RPMI7951 (cell line): ENCODE measurements at regions not wholly inside any gene's neighbourhood (a gene's known extent, or its start where the extent isn't known, plus 50 kb on each side); places are given as distances from the start of the nearest gene placed in this dataset.

Source experiments
- DNase-seq: peaks from one replicate; pipeline ENCODE4 v3.0.0-alpha.2; 2012; ENCODE audit warnings: low read depth

DNA sequence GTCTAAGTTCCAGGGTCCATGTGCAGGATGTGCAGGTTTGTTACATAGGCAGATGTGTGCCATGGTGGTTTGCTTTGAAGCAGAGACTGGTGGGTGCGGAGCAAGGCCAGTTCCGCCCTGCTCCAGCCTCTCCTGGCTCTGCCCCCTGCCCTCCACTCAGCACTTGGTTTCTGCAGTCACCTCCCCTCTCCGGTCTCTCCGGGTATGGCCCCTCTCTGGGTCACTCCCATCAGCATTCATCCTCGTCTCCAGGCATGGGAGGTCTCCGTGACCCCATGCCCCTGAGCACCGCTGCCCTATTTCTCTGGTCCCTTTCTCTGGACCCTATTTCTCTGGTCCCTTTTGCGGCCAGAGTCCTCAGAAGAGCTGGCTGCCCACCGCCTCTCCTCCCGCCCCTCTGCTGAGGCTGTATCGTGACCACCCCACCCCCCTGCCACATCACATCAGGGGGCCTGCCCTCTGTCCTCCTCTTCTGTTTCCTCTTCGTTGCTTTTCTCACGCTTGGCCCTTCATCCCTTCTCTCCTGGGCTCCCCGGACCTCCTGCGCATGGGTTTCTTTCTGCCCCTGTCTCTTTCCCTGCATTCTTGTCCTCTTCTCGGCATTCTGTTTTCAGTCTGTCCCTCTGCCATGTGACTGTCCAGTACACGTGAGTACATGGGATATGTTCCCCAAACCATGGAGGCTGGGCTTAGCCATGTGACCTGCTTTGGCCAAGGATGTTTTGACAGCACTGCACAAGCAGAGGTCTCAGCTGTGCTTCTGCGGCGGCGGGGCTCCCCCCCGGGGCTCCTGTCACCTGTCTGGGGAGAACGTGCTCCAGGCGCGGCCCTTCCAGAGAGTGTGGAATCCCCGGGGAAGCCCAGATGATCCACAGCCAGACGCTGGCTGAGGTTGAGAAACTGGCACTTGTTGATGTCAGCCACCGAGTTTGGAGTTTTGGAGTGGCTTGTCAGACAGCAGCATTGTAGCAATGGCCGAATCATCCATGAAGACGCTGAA lies 54.4 kb upstream of the C1orf174 start:
- no peak for DNase-seq

DNA sequence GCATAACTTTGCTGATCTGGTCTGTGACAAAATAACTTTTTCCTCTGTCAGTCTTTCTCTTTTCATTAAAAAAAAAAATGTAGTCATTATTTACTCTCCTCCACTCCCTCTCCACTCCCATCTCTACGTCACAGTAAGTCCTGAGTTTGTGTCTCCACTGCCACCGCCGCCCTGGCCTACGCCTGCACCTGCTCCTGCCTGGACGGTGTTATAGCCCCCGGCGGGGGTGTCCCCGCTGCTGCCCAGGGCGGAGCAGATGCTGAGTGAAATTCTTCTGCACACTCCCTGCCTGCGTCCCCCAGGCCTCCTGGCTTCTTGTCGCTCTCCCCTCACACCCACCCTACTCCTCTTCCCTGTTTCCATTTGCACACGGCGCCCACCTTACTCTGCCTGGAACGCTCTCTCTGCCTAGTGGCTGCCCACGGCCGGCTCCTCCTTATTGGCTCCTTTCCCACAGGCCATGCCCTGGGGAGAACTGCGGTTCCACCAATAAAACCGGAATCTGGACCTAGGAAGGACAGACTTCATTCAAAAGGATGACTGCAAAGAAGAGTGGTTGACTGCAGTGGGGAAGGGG lies 55.2 kb upstream of the C1orf174 start:
- no peak for DNase-seq

DNA sequence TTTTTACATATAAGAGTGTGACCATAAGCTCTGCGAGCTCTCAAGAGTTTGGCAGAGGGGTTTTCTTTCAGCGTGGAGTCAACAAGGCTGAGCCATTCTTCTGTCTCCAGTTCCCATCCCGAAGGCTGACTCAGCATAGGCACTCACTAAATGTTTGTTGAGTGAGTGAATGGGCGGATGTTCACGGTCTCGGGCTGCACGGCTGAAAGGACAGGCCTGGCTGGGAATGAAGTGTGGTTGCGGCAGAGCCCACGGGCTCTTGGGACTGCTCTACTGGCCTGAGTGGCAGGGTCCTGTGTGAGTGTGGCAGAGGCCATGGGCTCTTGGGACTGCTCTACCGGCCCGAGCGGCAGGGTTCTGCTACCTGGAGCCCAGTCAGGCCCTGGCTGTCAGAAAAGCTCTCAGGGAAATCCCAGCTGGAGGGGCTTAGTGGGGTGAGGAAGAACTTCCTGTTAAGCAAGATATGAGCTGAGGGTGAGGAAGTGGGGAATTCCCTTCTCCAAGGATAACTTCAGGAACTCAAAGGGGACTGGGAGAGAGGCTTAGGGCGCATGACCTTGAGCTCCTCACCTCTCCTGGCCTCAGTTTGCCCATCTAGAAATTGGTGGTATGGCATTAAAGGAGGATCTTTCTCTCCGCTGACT lies 56.6 kb upstream of the C1orf174 start:
- peak; percentile 24 for DNase-seq

DNA sequence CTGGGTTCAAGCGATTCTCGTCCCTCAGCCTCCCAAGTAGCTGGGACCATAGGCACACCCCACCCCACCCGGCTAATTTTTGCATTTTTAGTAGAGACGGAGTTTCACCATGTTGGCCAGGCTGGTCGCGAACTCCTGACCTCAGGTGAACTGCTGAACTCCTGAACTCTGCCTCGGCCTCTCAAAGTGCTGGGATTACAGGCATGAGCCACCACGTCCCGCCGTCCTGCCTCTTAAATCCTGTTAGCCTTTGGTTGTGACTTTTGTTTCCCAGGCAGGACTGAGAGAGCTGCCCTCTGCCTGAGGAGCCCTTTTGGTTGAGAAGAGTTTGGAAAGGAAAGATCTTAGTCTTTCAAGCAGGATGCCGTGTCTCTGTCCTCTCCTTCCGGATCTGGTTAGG lies 59.3 kb upstream of the C1orf174 start:
- DNase-seq = no peak

DNA sequence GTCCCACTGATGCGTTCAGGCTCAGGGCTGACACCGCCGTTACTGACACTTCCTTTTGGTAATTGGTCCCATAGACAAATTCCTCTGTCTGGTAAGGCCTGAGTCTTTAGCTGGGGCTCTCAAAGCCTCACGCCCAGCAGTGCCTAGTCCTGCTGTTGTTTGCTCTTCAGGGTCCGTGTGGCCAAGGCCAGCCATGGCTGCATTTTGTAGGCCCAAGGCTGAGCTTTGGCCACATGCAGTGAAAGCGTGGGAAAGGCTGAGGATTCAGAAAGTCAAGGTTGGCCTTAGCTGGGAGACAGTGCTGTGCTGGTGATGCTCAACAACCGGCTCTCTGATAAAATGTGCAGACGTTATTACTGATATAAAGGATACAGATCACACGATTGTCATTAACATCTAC lies 63.5 kb upstream of the C1orf174 start:
- no peak for DNase-seq

DNA sequence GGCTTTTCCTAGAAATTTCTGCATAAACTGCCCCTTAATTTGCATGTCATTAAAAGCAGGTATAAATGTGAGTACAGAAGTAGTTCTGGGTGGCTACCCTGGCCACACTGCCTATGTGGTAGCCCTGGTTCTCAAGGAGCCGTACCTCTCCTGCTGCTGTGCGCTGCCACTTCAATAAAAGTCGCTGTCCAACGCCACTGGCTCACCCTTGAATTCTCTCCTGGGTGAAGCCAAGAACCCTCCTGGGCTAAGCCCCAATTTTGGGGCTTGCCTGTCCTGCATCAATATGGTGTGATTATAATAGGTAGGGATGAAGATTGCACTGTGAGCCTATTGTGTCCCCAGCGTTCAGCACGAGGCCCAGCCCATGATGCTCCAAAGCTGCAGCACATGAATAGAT lies 65.6 kb upstream of the C1orf174 start:
- DNase-seq = no peak

DNA sequence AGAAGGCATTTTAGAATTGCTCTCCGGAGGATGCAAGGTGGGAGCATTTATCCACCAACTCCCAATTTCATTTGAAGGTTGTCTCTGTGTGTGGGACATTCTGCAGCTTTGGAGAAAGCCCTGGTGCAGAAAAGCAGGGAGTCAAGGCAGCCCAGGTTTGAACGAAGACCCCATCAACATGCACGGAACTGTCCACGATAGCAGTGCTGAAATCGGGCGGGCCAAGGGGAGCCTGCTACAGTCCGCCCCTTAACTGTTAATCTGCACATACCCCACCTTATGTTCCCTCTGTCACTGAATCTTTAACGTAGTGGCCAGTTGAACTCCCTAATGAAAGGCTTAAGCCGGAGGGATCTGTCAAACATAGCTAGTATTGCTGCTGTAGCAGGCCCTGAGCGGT lies 68.8 kb upstream of the C1orf174 start:
- no peak for DNase-seq

DNA sequence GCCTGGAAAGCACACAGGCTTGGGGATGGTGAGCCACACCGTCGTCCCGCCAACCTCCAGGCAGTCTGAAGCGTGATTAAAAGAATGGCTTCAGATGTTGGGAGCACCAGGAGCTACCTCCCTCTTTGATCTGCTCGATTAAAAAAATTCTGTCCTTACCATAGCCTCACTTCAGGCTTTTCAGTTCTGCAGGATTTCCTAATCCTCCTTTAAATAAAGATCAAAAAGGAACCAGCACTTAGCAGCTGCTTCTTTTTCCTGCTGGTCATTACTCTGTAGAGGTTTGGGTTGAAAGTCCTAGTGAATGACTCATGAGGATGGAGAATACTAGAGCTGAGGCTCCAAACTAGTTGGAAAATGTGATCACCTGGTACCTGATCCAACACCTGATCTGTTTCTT lies 71.9 kb upstream of the C1orf174 start:
- DNase-seq = no peak

DNA sequence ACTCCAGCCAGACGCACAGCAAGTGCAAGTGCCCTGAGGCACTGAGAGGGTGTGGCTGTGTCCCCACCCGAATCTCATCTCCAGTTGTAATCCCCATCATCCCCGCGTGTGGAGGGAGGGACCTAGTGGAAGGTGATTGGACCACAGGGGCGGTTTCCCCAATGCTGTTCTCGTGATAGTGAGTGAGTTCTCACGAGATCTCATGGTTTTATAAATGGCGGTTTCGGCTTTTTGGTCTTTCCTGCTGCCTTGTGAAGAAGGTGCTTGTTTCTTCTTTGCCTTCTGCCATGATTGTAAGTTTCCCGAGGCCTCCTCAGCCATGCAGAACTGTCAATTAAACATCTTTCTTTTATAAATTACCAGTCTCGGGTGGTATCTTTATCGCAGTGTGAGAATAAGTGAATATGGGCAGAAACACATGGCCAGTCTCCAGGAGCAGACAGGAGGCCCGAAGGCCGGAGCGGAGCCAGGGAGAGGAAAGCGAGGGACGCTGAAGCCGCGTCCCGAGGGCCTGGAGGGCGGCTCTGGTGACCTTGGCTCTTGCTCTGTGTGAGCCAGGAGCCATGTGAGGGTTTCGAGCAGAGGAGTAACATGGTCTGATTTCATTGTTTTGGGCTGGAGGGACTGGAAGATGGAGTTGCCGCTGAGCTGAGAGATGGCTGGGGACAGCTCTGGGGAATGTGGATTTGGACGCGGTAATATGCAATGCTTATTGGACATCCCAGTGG lies 76.0 kb upstream of the C1orf174 start:
- peak; percentile 18 for DNase-seq

DNA sequence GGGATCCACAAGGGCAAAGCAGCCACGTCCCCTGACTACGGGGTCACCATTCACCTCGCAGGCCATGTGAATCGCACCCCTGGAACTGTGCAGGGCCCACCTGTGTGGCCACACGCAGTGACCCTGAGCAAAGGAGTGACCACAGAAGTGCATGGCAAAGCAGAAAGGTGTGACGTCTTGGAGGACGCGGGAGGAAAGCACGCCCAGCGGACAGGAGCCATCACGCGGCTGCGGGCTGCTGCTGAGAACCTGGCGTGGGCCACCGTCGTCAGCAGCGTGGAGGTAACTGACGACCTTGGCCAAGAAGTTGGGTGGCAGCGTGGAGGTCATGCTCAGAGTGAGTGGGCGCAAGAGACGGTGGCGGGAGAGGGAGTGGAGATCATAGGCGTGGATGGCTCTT lies 76.7 kb upstream of the C1orf174 start:
- no peak for DNase-seq

DNA sequence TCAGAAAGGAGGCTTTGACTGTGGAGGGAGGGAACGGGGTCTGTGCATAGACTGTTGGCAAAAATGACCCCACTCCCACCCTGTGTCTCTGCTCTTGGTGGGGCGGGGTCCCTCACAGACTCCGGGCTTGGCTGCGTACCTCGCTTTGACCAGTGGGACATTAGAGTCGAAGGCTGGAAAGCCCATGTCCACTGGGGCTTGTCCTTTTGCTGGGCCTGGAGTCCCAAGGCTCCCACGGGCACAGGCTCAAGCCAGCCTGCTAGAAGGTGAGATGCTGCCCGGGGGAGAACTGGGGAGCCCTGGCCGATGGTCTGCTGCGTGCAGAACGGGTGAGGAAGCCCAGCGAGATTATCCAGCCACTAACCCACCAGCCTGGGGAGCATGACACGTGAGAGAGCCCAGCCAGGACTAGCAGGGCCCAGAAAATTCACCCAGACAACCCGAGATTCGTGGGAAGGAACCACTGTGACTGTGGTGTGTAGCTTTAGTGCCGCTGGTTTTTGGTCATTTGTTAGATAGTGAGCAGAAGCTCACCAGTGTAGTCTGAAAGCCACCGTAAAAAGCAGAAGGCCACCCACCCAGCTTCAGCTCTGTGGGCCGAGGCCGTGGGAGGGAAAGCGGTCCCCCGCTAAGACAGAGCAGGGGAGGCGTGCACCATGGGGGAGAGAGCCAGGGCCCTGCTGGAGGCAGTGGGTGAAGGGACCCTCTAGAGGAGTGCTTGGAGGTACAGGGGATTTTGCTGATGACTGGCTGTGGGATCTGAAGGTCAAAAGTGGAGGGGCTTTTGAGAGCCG lies 78.3 kb upstream of the C1orf174 start:
- DNase-seq = no peak

DNA sequence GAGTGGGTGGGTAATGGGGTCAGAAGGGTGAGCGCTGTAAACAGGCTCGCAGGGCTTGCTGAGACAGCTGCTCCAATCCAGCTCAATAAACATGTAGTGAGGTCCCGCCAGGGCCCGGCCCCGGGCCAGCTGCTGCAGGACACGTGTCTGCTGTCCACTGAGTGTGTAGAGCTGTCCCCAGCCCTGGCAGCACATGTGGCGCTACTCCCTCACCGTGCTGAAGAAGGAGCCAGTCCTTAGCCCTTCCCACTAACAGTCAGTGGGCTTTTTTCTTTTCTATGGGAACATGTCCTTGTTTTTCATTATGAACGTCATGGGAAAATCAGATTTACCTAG lies 78.9 kb upstream of the C1orf174 start:
- DNase-seq = no peak

DNA sequence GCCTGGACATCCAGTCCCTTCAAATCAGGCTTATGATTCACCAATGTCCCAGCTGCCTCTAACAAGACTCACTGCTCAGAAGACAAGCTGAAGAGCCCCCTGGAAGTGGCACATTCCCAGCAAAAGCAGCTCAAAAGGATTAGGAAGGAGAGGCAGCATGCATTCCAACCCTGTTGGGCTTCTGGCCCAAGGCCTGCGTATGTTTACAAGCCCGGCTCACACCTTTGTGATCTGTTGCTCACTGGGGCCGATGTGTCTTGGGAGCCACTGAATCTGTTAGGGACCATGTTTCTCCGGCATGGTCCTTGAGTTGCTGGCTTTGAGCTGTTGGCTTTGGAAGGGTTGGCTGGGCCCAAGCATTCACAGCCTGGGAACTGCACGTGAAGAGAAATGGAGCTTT lies 81.2 kb upstream of the C1orf174 start:
- no peak for DNase-seq

DNA sequence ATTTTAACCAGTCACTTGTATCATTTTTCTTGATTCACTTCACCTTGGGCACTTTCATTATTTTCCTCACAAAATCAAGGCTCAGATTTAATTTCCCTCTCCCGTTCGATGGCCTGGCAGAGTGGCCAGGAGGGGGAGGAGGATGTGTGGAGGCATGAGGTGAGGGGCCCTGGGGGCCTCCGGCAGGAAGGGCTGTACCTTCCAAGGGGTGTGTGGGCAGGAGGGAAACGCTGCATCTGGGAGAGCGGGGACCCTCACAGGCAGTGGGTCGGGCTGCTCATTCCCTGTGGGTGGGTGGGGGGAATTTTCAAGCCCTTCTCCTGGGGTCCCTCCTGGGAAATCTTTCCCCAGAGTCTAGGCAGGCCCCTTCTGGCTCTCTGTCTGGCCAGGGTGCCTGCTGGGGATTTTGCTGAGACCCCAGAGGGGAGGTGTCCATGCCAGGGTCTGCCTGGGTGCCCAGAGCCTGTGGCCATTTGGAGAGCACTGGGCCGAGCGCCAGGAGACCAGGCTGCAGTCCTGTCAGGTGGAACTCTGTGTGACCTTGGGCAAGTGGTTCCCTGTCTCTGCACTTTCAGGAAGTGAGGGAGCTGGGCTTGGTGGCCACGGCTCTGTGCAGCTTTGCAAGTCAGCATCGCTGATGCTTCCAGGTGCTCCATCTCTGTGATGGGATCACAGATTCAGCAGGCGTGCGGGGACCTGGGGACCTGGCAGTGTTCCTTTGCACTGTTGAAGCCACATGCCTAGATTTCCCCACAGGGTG lies 81.9 kb upstream of the C1orf174 start:
- DNase-seq = no peak

DNA sequence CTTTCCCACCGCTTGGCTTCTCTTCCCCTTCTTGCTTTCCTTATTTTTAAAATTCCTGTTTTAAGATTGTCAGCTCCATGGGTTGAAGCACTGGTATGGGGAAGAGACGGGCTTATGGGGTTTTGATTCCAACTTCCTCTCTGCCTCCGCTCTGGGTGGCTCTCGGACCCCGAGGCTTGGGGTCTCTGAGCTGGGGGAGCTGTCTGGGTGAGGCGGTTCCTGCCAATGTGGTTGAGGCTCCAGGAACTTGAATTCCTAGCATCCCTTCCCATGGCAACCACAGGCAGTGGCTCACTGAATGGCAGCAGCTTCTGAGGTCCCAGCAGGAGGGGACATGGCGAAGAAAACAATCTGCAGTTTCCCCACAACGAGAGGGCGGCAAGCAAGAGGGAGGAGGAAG lies 83.1 kb upstream of the C1orf174 start:
- no peak for DNase-seq

DNA sequence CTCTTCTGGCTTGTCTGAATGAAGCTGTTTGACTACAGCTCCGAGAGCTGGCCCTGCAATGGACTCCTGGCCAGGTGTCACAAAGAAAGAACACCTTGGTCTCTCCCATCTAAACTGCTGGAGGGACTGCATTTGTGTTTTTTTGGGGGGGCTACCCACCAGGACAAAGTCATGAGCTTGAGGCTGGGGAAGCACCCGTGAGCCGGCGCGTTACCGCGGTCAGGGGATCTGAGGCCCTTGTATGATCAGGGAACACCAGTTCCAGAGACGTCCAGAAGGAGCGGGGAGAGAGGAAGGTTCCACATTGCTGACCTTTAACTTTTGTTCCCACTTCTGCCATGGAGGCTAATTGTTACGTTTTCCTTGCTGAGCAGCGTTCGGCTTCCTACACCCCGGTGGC lies 84.5 kb upstream of the C1orf174 start:
- no peak for DNase-seq

DNA sequence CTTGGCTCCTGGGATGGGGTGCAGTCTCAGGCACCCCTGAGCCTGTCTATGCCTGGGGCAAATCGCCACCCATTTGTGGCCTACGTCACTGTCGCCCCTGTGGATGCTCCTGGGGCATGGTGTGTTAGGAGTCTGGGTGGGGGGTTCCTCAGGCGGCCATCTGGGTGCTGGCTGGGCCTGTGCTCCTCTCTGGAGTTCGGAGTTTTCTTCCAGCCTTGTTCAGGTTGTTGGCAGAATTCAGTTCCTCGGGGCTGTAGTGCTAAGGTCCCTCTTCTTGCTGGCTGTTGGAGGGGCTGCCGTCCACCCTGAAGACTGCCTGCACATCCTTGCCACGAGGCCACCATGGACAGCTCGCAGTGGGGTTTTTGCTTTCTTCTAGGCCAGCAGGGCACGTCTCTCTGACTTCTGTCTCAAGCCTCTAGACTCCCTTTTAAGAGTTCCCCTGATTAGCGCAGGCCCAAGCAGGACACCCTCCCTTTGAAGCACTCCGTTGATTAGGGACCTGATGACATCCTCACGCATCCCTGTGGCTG lies 86.7 kb upstream of the C1orf174 start:
- DNase-seq = no peak

DNA sequence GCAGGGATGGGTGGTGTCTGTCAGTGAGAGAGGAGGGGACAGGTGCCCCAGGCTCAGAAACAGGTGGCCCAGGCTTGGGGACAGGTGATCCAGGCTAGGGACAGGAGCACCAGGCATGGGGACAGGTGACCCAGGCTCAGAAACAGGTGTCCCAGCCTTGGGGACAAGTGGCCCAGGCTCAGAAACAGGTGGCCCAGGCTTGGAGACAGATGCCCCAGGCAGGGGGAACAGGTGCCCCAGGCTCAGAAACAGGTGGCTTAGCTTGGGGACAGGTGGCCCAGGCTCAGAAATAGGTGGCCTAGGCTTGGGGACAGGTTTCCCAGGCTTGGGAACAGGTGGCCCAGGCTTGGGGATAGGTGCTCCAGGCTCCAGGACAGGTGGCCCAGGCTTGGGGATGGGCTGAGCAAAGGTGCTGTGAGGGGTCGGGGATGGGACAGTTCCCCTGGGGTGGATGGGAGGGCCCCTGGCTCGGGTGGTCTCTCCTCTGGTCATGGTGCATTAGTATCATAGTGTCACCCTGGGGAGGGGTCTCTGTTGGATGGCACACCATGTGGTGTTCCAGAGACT lies 87.7 kb upstream of the C1orf174 start:
- DNase-seq = no peak

DNA sequence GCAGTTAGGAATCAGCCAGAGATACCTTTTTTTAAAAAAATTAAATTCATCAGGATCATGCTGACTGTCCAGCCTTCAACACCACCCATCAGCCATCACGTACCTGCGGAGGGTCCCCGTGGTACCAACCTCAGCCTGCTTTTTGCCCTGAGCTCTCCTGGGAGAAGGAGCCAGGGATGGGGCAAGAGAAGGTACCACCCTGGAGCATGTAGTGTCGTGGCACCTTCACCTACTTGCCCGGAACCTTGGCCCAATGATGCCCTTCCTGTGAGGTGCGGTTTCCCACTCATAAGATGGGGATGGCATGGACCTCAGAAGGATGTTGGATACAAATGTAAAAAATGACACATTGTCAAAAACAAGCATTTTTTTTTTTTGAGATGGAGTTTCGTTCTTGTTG lies 88.4 kb upstream of the C1orf174 start:
- DNase-seq = no peak

DNA sequence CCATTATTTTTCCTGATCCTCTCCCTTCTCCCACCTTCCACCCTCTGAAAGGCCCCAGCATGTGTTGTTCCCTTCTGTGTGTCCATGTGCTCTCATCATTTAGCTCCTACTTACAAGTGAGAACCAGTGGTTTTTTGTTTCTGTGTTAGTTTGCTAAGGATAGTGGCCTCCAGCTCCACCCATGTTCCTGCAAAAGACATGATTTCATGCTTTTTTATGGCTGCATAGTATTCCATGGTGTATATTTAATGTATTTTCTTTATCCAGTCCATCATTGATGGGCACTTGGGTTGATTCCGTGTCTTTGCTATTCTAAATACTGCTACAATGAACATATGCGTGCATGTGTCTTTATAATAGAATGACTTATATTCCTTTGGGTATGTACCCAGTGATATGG lies 89.4 kb upstream of the C1orf174 start:
- DNase-seq = no peak
